SK-N-SH (cell line): ENCODE measurements at regions not wholly inside any gene's neighbourhood (a gene's known extent, or its start where the extent isn't known, plus 50 kb on each side); places are given as distances from the start of the nearest gene placed in this dataset.
A peak's percentile ranks its signal among the peaks of the same experiment; 100 is the strongest.

Experiments used
- CTCF ChIA-PET: fragments of 300-600, 350-600 bp; formaldehyde crosslinking; extraction: SDS; loops from one replicate; lab custom pipeline; 2021; lab: Yijun Ruan, JAX
- POLR2A ChIA-PET: fragments of 350-600 bp; sonication (Branson Sonifier 250); formaldehyde crosslinking; extraction: SDS; loops from one replicate; lab custom pipeline; 2020; ENCODE audit warnings: antibody characterized with exemption, inconsistent platforms; lab: Yijun Ruan, JAX
- DNase-seq: peaks from one replicate; pipeline ENCODE4 v3.0.0; 2012
- H2AFZ ChIP-seq: fragments of 200-600 bp; sonication (generic); 2 replicates; pipeline ENCODE4 v1.8.1; 2016; ENCODE audit warnings: antibody characterized with exemption, mild to moderate bottlenecking, low read depth
- H3F3A ChIP-seq: fragments of 200-600 bp; sonication (generic); replicated peaks from 2 replicates; pipeline ENCODE3; 2016; ENCODE audit warnings: antibody characterized with exemption, mild to moderate bottlenecking; ENCODE audit not compliant: insufficient read depth
- H3K27ac ChIP-seq, 2 experiments: fragments of 200-500 bp in 1 of 2; fragments of 200-600 bp in 1 of 2; sonication (Bioruptor generic) in 1 of 2; sonication (generic), shearing (Covaris generic) in 1 of 2; 2 replicates each; pipeline versions ENCODE4 v1.5.1 to v1.6.1; 2014 to 2016; ENCODE audit warnings: low read depth in 2 of 2, inconsistent platforms in 1 of 2, low read length in 1 of 2, mild to moderate bottlenecking in 1 of 2, mixed read lengths in 1 of 2
- H3K27me3 ChIP-seq: fragments of 200-600 bp; sonication (generic), shearing (Covaris generic); 2 replicates; pipeline ENCODE4 v1.6.1; 2016; ENCODE audit warnings: mixed run types; ENCODE audit not compliant: insufficient read depth
- H3K36me3 ChIP-seq, 2 experiments: fragments of 200-500 bp in 1 of 2; fragments of 200-600 bp in 1 of 2; sonication (Bioruptor generic) in 1 of 2; sonication (generic) in 1 of 2; replicated peaks in 1 of 2; 2 replicates each; pipeline versions ENCODE3 to v1.5.1; 2014 to 2016; ENCODE audit warnings: low read length in 1 of 2, mild to moderate bottlenecking in 1 of 2; ENCODE audit not compliant: insufficient read depth in 2 of 2, control insufficient read depth in 1 of 2
- H3K4me1 ChIP-seq, 2 experiments: fragments of 200-500 bp in 1 of 2; fragments of 200-600 bp in 1 of 2; sonication (Bioruptor generic) in 1 of 2; sonication (generic), shearing (Covaris generic) in 1 of 2; 2 replicates each; pipeline versions ENCODE4 v1.5.1 to v1.6.1; 2014 to 2016; ENCODE audit warnings: low read depth in 1 of 2, low read length in 1 of 2, mixed run types in 1 of 2; ENCODE audit not compliant: insufficient read depth in 2 of 2, control insufficient read depth in 1 of 2
- H3K4me2 ChIP-seq: fragments of 200-600 bp; sonication (generic), shearing (Covaris generic); 2 replicates; pipeline ENCODE4 v1.6.1; 2017; ENCODE audit warnings: mixed run types
- H3K4me3 ChIP-seq, 2 experiments: fragments of 200-500 bp in 1 of 2; fragments of 200-600 bp in 1 of 2; sonication (Bioruptor generic) in 1 of 2; sonication (generic), shearing (Covaris generic) in 1 of 2; 2 replicates each; pipeline versions ENCODE4 v1.5.1 to v1.8.1; 2014 to 2016; ENCODE audit warnings: low read depth in 2 of 2, inconsistent platforms in 1 of 2, low read length in 1 of 2, mild to moderate bottlenecking in 1 of 2, mixed read lengths in 1 of 2, moderate library complexity in 1 of 2
- H3K79me2 ChIP-seq: fragments of 200-600 bp; sonication (generic); 2 replicates; pipeline ENCODE4 v1.8.1; 2017; ENCODE audit warnings: mild to moderate bottlenecking; ENCODE audit not compliant: insufficient read depth
- H3K9ac ChIP-seq: fragments of 200-600 bp; sonication (generic); 2 replicates; pipeline ENCODE4 v1.6.1; 2017; ENCODE audit warnings: mixed run types
- H3K9me2 ChIP-seq: fragments of 200-600 bp; sonication (generic); 2 replicates; pipeline ENCODE4 v1.6.1; 2017; ENCODE audit warnings: mixed run types
- H3K9me3 ChIP-seq: fragments of 200-600 bp; sonication (generic); 2 replicates; pipeline ENCODE4 v1.6.1; 2017; ENCODE audit warnings: mixed run types, mild to moderate bottlenecking, moderate library complexity
- H4K20me1 ChIP-seq: fragments of 200-600 bp; sonication (generic); 2 replicates; pipeline ENCODE4 v1.6.1; 2017; ENCODE audit warnings: mild to moderate bottlenecking, mixed run types; ENCODE audit not compliant: insufficient read depth
- CHD2 ChIP-seq: fragments of 150-350 bp; IDR thresholded peaks from 2 replicates; pipeline ENCODE4 v1.6.1; 2018; ENCODE audit warnings: low read length; ENCODE audit not compliant: partially characterized antibody
- ELF1 ChIP-seq: IDR thresholded peaks from 2 replicates; pipeline ENCODE4 v1.4.0; 2012
- EP300 ChIP-seq, 2 experiments: IDR thresholded peaks; 2 replicates each; pipeline versions ENCODE4 v1.4.0 to v1.6.1; 2012; ENCODE audit warnings: borderline replicate concordance in 1 of 2, low read depth in 1 of 2, low read length in 1 of 2
- FOXJ3 ChIP-seq: sonication (generic); formaldehyde crosslinking; IDR thresholded peaks from 2 replicates; pipeline ENCODE4 v1.5.1; 2020; ENCODE audit warnings: mild to moderate bottlenecking, missing genetic modification reagents
- FOXM1 ChIP-seq: IDR thresholded peaks from 2 replicates; pipeline ENCODE4 v1.4.0; 2012; ENCODE audit warnings: low read depth, mild to moderate bottlenecking
- GABPA ChIP-seq: IDR thresholded peaks from 2 replicates; pipeline ENCODE4 v1.4.0; 2012; ENCODE audit warnings: low read depth, mild to moderate bottlenecking
- GATA2 ChIP-seq: sonication (generic); formaldehyde crosslinking; IDR thresholded peaks from 2 replicates; pipeline ENCODE4 v1.5.0; 2020; ENCODE audit warnings: mild to moderate bottlenecking, missing genetic modification reagents
- JUND ChIP-seq: IDR thresholded peaks from 2 replicates; pipeline ENCODE4 v1.4.0; 2012
- MEF2A ChIP-seq: IDR thresholded peaks from 2 replicates; pipeline ENCODE4 v1.4.0; 2012; ENCODE audit warnings: low read depth, borderline replicate concordance
- MXI1 ChIP-seq: IDR thresholded peaks from 2 replicates; pipeline ENCODE4 v1.6.1; 2012; ENCODE audit warnings: mild to moderate bottlenecking, low read depth, low read length, improper control_type of control experiment
- NFIC ChIP-seq: IDR thresholded peaks from 2 replicates; pipeline ENCODE4 v1.4.0; 2012; ENCODE audit warnings: borderline replicate concordance
- POLR2AphosphoS5 ChIP-seq: IDR thresholded peaks from 2 replicates; pipeline ENCODE4 v1.6.1; 2012; ENCODE audit warnings: low read depth, low read length
- RCOR1 ChIP-seq: fragments of 150-350 bp; IDR thresholded peaks from 2 replicates; pipeline ENCODE4 v1.6.1; 2017; ENCODE audit warnings: antibody characterized with exemption, low read length
- RXRA ChIP-seq: IDR thresholded peaks from 2 replicates; pipeline ENCODE4 v1.4.0; 2012; ENCODE audit warnings: low read depth, mild to moderate bottlenecking, borderline replicate concordance
- SIN3A ChIP-seq: IDR thresholded peaks from 2 replicates; pipeline ENCODE4 v1.6.1; 2012; ENCODE audit warnings: low read depth, mild to moderate bottlenecking, low read length, moderate library complexity, borderline replicate concordance
- SMC3 ChIP-seq: IDR thresholded peaks from 2 replicates; pipeline ENCODE4 v1.6.1; 2012; ENCODE audit warnings: low read depth, low read length, improper control_type of control experiment
- TEAD4 ChIP-seq: IDR thresholded peaks from 2 replicates; pipeline ENCODE4 v1.4.0; 2012; ENCODE audit warnings: mild to moderate bottlenecking, borderline replicate concordance; ENCODE audit not compliant: insufficient read depth
- YY1 ChIP-seq: IDR thresholded peaks from 2 replicates; pipeline ENCODE4 v1.4.0; 2012; ENCODE audit warnings: low read depth, mild to moderate bottlenecking
- WGBS: methylation state at CpG from one replicate; pipeline ENCODE4 v1.1.6; 2017; ENCODE audit warnings: low lambda C conversion rate; 5-methylcytosine and 5-hydroxymethylcytosine counted together
- TF ChIP-seq, protein P1 (sequence below): fragments of 150-350 bp; IDR thresholded peaks from 2 replicates; pipeline ENCODE4 v1.6.1; 2017; ENCODE audit warnings: antibody characterized with exemption, low read length, low read depth, borderline replicate concordance
- TF ChIP-seq, protein P2 (sequence below): IDR thresholded peaks from 2 replicates; pipeline ENCODE4 v1.4.0; 2012; ENCODE audit warnings: low read depth, borderline replicate concordance

DNA sequence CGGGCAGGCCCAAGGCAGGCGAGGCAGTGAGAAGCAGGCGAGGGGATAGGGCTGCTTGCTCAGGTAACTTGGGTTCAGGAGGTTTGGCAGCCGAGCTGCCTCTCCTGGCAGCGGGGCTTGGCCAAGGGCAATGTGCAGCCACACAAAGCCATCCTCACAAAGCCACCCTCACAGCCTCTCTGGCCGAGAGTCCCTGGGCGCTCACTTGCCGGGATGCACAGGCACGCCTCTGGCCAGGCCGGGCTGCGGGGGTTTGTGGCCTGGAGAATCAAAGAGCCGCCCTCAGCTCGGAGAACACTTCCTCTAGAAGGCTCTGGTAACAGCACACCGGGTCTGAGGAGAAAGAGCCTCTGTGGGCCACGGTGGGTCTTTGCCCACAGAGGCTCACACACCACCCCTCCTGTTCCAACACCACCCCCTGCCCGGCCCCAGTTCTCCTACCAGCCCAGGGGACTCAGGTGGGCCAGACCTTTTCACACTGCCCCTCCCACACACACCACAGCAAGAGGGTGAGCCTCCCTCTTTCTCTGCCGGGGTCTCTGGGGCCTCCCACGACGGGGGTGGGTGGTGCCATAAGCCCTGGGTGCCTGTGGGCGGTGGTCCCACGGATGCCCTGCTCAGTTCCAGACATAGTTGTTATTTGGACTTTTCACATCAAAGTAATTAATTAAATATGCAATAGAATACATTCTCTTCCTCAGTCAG lies 186.9 kb downstream of the ZFP36L2 start:
- Histone ChIP-seq H4K20me1 (no peaks in the 10 kb centered on the region), H3K4me3 (no peak overlapping the region), H3K27ac (peak overlapping the region in 1 of 2 experiments; percentile 91; a peak in 1 of 4 replicates), H3K4me2 (no peak overlapping the region), H3K9me3 (no peaks in the 10 kb centered on the region), H3K27me3 (no peaks in the 10 kb centered on the region), H3F3A (peaks cover 23% of the 10 kb centered on the region), H3K4me1 (peaks cover 28 to 39% of the 10 kb centered on the region in 2 experiments; a peak in 3 of 4 replicates), H3K79me2 (no peaks in the 10 kb centered on the region), H3K36me3 (no peaks in the 10 kb centered on the region), H3K9me2 (no peaks in the 10 kb centered on the region), H3K9ac (no peak overlapping the region), H2AFZ (no peak overlapping the region)
- POLR2A ChIA-PET, result no interaction called here
- no peak for DNase-seq
- WGBS, result 87% methylated on average over 9 of the region's 21 CpGs
- TF ChIP-seq, protein P1, sequence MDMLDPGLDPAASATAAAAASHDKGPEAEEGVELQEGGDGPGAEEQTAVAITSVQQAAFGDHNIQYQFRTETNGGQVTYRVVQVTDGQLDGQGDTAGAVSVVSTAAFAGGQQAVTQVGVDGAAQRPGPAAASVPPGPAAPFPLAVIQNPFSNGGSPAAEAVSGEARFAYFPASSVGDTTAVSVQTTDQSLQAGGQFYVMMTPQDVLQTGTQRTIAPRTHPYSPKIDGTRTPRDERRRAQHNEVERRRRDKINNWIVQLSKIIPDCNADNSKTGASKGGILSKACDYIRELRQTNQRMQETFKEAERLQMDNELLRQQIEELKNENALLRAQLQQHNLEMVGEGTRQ, result no peak
- TF ChIP-seq MEF2A (no peak), EP300 (IDR thresholded peaks at IDR 0.05; ENCODE audit: borderline replicate concordance in 1 of 2, low read depth in 1 of 2, low read length in 1 of 2) (no peak), GABPA (no peak), MXI1 (no peak), POLR2AphosphoS5 (no peak), SMC3 (no peak), NFIC (no peak)
- TF ChIP-seq, protein P2, sequence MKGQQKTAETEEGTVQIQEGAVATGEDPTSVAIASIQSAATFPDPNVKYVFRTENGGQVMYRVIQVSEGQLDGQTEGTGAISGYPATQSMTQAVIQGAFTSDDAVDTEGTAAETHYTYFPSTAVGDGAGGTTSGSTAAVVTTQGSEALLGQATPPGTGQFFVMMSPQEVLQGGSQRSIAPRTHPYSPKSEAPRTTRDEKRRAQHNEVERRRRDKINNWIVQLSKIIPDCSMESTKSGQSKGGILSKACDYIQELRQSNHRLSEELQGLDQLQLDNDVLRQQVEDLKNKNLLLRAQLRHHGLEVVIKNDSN, result no peak
- CTCF ChIA-PET, result interaction anchor here (0.8 to 3.9 kb wide), 2 partner anchors 15 to 30 kb away, joined by 3 to 21 read pairs; no protein-coding TSS in a partner anchor

DNA sequence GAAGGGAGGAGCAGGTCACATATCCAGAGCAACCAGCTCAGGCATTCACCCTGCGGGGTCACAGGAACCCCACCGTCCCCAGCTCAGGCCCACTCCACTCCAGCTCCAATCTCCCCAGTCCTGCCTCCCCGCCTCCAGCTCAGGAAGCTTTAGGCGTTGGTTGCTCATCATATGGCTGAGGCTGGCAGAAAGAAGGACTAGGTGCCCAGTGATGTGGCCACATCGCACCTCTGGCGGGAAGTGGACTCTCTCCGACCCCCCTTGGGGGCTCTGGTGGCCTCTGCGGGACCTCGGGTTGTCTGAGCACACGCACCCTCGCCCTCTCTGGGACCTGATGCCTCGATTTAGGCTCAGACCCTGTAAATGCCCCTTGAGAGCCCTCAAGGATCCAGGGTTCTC lies 187.7 kb downstream of the ZFP36L2 start:
- peak overlapping the region; percentile 43 for H3K4me2 ChIP-seq
- peaks cover 23% of the 10 kb centered on the region for H3F3A ChIP-seq
- no peak overlapping the region; the same call in 1 of the 2 replicates for H3K9ac ChIP-seq
- no peaks in the 10 kb centered on the region for H3K9me2 ChIP-seq
- no peaks in the 10 kb centered on the region for H3K79me2 ChIP-seq
- peak overlapping the region; percentile 56; the same call in 1 of the 2 replicates for H2AFZ ChIP-seq
- WGBS, result 77% methylated on average over 12 of the region's 12 CpGs
- no peaks in the 10 kb centered on the region for H4K20me1 ChIP-seq
- H3K4me1 ChIP-seq, result peaks cover 28 to 39% of the 10 kb centered on the region in 2 experiments; a peak in 3 of 4 replicates
- POLR2A ChIA-PET, result no interaction called here
- H3K9me3 ChIP-seq, result no peaks in the 10 kb centered on the region
- H3K27ac ChIP-seq, result peak overlapping the region; percentile 56 to 73
- no peak for DNase-seq
- H3K4me3 ChIP-seq, result no peak overlapping the region
- TF ChIP-seq FOXJ3 (CRISPR knock-in tag) (no peak), FOXM1 (no peak), GABPA (no peak), CHD2 (no peak), RXRA (no peak), ELF1 (no peak), SIN3A (no peak), RCOR1 (no peak), EP300 (IDR thresholded peaks at IDR 0.05; ENCODE audit: borderline replicate concordance in 1 of 2, low read depth in 1 of 2, low read length in 1 of 2) (no peak), JUND (no peak), NFIC (no peak), YY1 (no peak), MXI1 (no peak), TEAD4 (no peak), GATA2 (no peak), POLR2AphosphoS5 (no peak), MEF2A (no peak)
- CTCF ChIA-PET, result interaction anchor here (0.8 to 3.9 kb wide), 4 partner anchors 15 to 558 kb away, joined by 3 to 21 read pairs (median 4); no protein-coding TSS in a partner anchor
- no peaks in the 10 kb centered on the region for H3K27me3 ChIP-seq
- no peaks in the 10 kb centered on the region for H3K36me3 ChIP-seq
